Small intestine (tissue), 7 donors: ENCODE measurements at regions not wholly inside any gene's neighbourhood (a gene's known extent, or its start where the extent isn't known, plus 50 kb on each side); places are given as distances from the start of the nearest gene placed in this dataset.
A peak's percentile ranks its signal among the peaks of the same experiment; 100 is the strongest.
"Not testable (repeated sequence)": the region's sequence is repeated elsewhere in the genome, so short reads cannot be mapped to it uniquely, and the experiment has no call there.

Experiments used
- DNase-seq, 2 donors: peaks; one replicate each; pipeline versions ENCODE4 v3.0.0 to v3.0.0-alpha.2; 2013
- FAIRE-seq: peaks from 2 replicates; lab custom pipeline; 2012; peaks lifted over from hg19 to GRCh38; lab: Jason Lieb, UNC
- H3K27ac ChIP-seq, 3 donors: one replicate each; pipeline ENCODE4 v1.5.1; 2013; ENCODE audit warnings: low read length in 2 of 3, mild to moderate bottlenecking in 2 of 3, control low read depth in 1 of 3, inconsistent platforms in 1 of 3, low read depth in 1 of 3, moderate library complexity in 1 of 3
- H3K27me3 ChIP-seq, 3 donors: one replicate each; pipeline ENCODE4 v1.6.1; 2013; ENCODE audit warnings: low read length in 3 of 3, inconsistent platforms in 1 of 3; ENCODE audit not compliant: control insufficient read depth in 3 of 3, insufficient read depth in 3 of 3
- H3K36me3 ChIP-seq, 3 donors: one replicate each; pipeline ENCODE4 v1.6.1; 2013; ENCODE audit warnings: low read length in 3 of 3, inconsistent platforms in 1 of 3, low read depth in 1 of 3, mild to moderate bottlenecking in 1 of 3, moderate library complexity in 1 of 3; ENCODE audit not compliant: control insufficient read depth in 3 of 3, insufficient read depth in 2 of 3
- H3K4me1 ChIP-seq, 3 donors: one replicate each; pipeline ENCODE4 v1.6.1; 2013; ENCODE audit warnings: low read length in 2 of 3, inconsistent platforms in 1 of 3, low read depth in 1 of 3, mild to moderate bottlenecking in 1 of 3, moderate library complexity in 1 of 3; ENCODE audit not compliant: control insufficient read depth in 3 of 3, insufficient read depth in 2 of 3
- H3K4me3 ChIP-seq, 3 donors: one replicate each; pipeline ENCODE4 v1.5.1; 2013; ENCODE audit warnings: low read length in 3 of 3, control low read depth in 1 of 3, inconsistent platforms in 1 of 3, low read depth in 1 of 3, mild to moderate bottlenecking in 1 of 3, moderate library complexity in 1 of 3
- H3K9me3 ChIP-seq, 2 donors: one replicate each; pipeline ENCODE4 v1.6.1; 2013; ENCODE audit warnings: low read depth in 1 of 2, low read length in 1 of 2; ENCODE audit not compliant: control insufficient read depth in 2 of 2, insufficient read depth in 1 of 2
- WGBS, 3 donors: extraction: QIAGEN DNeasy Blood & Tissue Kit; methylation state at CpG; one replicate each; pipeline ENCODE4 v1.1.7; 2013; 5-methylcytosine and 5-hydroxymethylcytosine counted together
- donor health status: healthy with polysubstance abuse.
- donor health status: control.
- donor health status: control.
- donor health status: Bipolar disorder and iron deficiency.
- donor health status: healthy.

- Histone ChIP-seq H3K27me3 (peaks cover 0 to 5% (median 0%) of the 10 kb centered on the region in 3 donors), H3K36me3 (no peaks in the 10 kb centered on the region), H3K4me1 (no peaks in the 10 kb centered on the region), H3K9me3 (no peaks in the 10 kb centered on the region), H3K27ac (no peak overlapping the region), H3K4me3 (no peak overlapping the region)
- FAIRE-seq = no peak
- DNase-seq = no peak
- WGBS, 3 donors = 51 to 66% (median 53%) methylated on average over 2 of the region's 2 CpGs
These were observed 292.4 kb downstream of the PHF14 start for GRCh38 chr7:11266101-11266500.

- no peak overlapping the region for H3K4me3 ChIP-seq
- H3K27ac ChIP-seq = no peak overlapping the region
- H3K9me3 ChIP-seq = no peaks in the 10 kb centered on the region
- H3K27me3 ChIP-seq = peaks cover 0 to 5% (median 0%) of the 10 kb centered on the region in 3 donors
- 26 to 55% (median 50%) methylated on average over 2 of the region's 2 CpGs for whole genome bisulfite sequencing, 3 donors
- no peaks in the 10 kb centered on the region for H3K4me1 ChIP-seq
- FAIRE-seq (no peak), DNase-seq (no peak)
- no peaks in the 10 kb centered on the region for H3K36me3 ChIP-seq
These were observed 298.7 kb downstream of the PHF14 start for GRCh38 chr7:11272352-11272751.

GRCh38 chr7:11274074-11274473 lies 300.4 kb downstream of the PHF14 start:
- WGBS, 3 donors = 71 to 85% (median 75%) methylated on average over 2 of the region's 2 CpGs
- Histone ChIP-seq H3K27me3 (peaks cover 0 to 5% (median 0%) of the 10 kb centered on the region in 3 donors), H3K36me3 (no peaks in the 10 kb centered on the region), H3K4me1 (no peaks in the 10 kb centered on the region), H3K4me3 (no peak overlapping the region), H3K9me3 (no peaks in the 10 kb centered on the region), H3K27ac (no peak overlapping the region)
- DNase-seq = no peak
- FAIRE-seq = no peak

- FAIRE-seq (no peak), DNase-seq (no peak)
- Histone ChIP-seq H3K9me3 (no peaks in the 10 kb centered on the region), H3K27ac (no peak overlapping the region), H3K4me3 (no peak overlapping the region), H3K36me3 (no peaks in the 10 kb centered on the region), H3K27me3 (no peaks in the 10 kb centered on the region), H3K4me1 (no peaks in the 10 kb centered on the region)
- 48 to 67% (median 64%) methylated on average over 2 of the region's 2 CpGs for WGBS, 3 donors
These were observed 308.3 kb downstream of the PHF14 start for GRCh38 chr7:11281953-11282352.

- FAIRE-seq, H3K4me1 ChIP-seq, H3K4me3 ChIP-seq, H3K27ac ChIP-seq, DNase-seq, H3K9me3 ChIP-seq, H3K36me3 ChIP-seq, H3K27me3 ChIP-seq: not testable (repeated sequence)
- 85 to 87% (median 87%) methylated on average over 3 of the region's 3 CpGs for WGBS, 3 donors
These were observed 309.9 kb downstream of the PHF14 start for GRCh38 chr7:11283584-11283983.

- no peak for FAIRE-seq
- Histone ChIP-seq H3K27me3 (peaks cover 0 to 5% (median 0%) of the 10 kb centered on the region in 3 donors), H3K36me3 (no peaks in the 10 kb centered on the region), H3K4me1 (no peaks in the 10 kb centered on the region), H3K4me3 (no peak overlapping the region), H3K27ac (no peak overlapping the region), H3K9me3 (no peaks in the 10 kb centered on the region)
- 26 to 50% (median 45%) methylated on average over 3 of the region's 3 CpGs for WGBS, 3 donors
- DNase-seq = peak; percentile 9 to 16
These were observed 317.2 kb downstream of the PHF14 start for GRCh38 chr7:11290863-11291262.

GRCh38 chr7:11294218-11294617 lies 320.5 kb downstream of the PHF14 start:
- no peaks in the 10 kb centered on the region for H3K36me3 ChIP-seq
- H3K27ac ChIP-seq = no peak overlapping the region
- H3K4me1 ChIP-seq = no peaks in the 10 kb centered on the region
- WGBS, 3 donors = 49 to 59% (median 54%) methylated on average over 2 of the region's 2 CpGs
- no peak overlapping the region for H3K4me3 ChIP-seq
- FAIRE-seq = no peak
- DNase-seq = no peak
- H3K27me3 ChIP-seq = no peaks in the 10 kb centered on the region
- H3K9me3 ChIP-seq = no peaks in the 10 kb centered on the region

- FAIRE-seq = no peak
- 32 to 73% (median 40%) methylated on average over 4 of the region's 4 CpGs for WGBS, 3 donors
These were observed 321.3 kb downstream of the PHF14 start for GRCh38 chr7:11294965-11295364.

GRCh38 chr7:11297126-11297625 lies 323.5 kb downstream of the PHF14 start:
- Histone ChIP-seq H3K36me3 (no peaks in the 10 kb centered on the region), H3K4me3 (no peak overlapping the region), H3K4me1 (no peaks in the 10 kb centered on the region), H3K27ac (no peak overlapping the region), H3K9me3 (no peaks in the 10 kb centered on the region), H3K27me3 (no peaks in the 10 kb centered on the region)
- 77 to 89% (median 85%) methylated on average over 5 of the region's 5 CpGs for WGBS, 3 donors
- DNase-seq = no peak
- no peak for FAIRE-seq

More at GRCh38 chr7:11294965-11295364, 321.3 kb downstream of the PHF14 start:
- Histone ChIP-seq H3K27ac (no peak overlapping the region), H3K4me1 (no peaks in the 10 kb centered on the region), H3K36me3 (no peaks in the 10 kb centered on the region), H3K4me3 (no peak overlapping the region), H3K27me3 (no peaks in the 10 kb centered on the region), H3K9me3 (no peaks in the 10 kb centered on the region)
- peak in 1 of 2 donors; percentile 15 for DNase-seq
